SJCRH30 (cell line): ENCODE measurements at regions not wholly inside any gene's neighbourhood (a gene's known extent, or its start where the extent isn't known, plus 50 kb on each side); places are given as distances from the start of the nearest gene placed in this dataset.

Source experiments
- DNase-seq, 2 experiments: peaks; one replicate each; pipeline ENCODE4 v3.0.0-alpha.2; 2015 to 2020
- H3K27ac ChIP-seq: fragments of 250-450 bp; sonication (Bioruptor Pico); 2 replicates; pipeline ENCODE4 v1.5.1; 2020; ENCODE audit warnings: mild to moderate bottlenecking, moderate library complexity
- H3K27me3 ChIP-seq: fragments of 250-450 bp; sonication (Bioruptor Pico); 2 replicates; pipeline ENCODE4 v1.5.1; 2020; ENCODE audit warnings: mild to moderate bottlenecking, moderate library complexity
- H3K36me3 ChIP-seq: fragments of 250-450 bp; sonication (Bioruptor Pico); 2 replicates; pipeline ENCODE4 v1.5.1; 2020; ENCODE audit warnings: mild to moderate bottlenecking, moderate library complexity
- H3K4me1 ChIP-seq: fragments of 250-450 bp; sonication (Bioruptor Pico); 2 replicates; pipeline ENCODE4 v1.5.1; 2020; ENCODE audit warnings: mild to moderate bottlenecking, moderate library complexity
- H3K4me3 ChIP-seq: fragments of 250-450 bp; sonication (Bioruptor Pico); 2 replicates; pipeline ENCODE4 v1.5.1; 2020; ENCODE audit warnings: mild to moderate bottlenecking, moderate library complexity
- H3K9me3 ChIP-seq: fragments of 250-450 bp; sonication (Bioruptor Pico); replicated peaks from 2 replicates; pipeline ENCODE4 v1.5.1; 2020; ENCODE audit warnings: mild to moderate bottlenecking, moderate library complexity

- no peak for DNase-seq
- H3K4me1 ChIP-seq: no peaks in the 10 kb centered on the region
These were observed 260.9 kb downstream of the KIF4B start for GRCh38 chr5:155274484-155274883.

DNA sequence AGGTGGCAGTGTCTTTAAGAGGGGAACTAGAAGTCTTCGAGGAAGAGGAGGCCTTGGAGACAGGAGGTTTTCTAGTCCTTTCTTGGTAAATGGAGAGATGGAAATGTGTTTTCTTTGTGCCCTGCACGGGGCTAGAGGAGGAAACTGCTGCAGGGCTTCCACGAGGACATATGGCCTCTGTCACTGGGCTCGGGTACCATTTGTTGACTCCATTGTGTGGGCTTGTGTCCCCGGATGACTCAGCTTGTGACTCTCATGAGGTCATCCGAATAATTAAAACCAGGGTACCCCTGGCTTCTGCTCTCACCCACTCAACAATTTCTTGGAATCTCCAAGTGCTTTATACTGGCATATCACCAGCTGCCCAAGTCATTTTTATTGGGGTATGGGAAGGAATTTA lies 261.7 kb downstream of the KIF4B start:
- DNase-seq: no peak
- Histone ChIP-seq H3K4me1 (no peaks in the 10 kb centered on the region), H3K36me3 (no peaks in the 10 kb centered on the region), H3K9me3 (no peaks in the 10 kb centered on the region), H3K27me3 (no peaks in the 10 kb centered on the region; the same call in 1 of the 2 replicates), H3K4me3 (no peak overlapping the region), H3K27ac (no peak overlapping the region)

More at GRCh38 chr5:155274484-155274883, 260.9 kb downstream of the KIF4B start:
- H3K9me3 ChIP-seq: no peaks in the 10 kb centered on the region
- H3K4me3 ChIP-seq: no peak overlapping the region
- no peaks in the 10 kb centered on the region for H3K36me3 ChIP-seq
- H3K27ac ChIP-seq: no peak overlapping the region
- H3K27me3 ChIP-seq: no peaks in the 10 kb centered on the region

DNA sequence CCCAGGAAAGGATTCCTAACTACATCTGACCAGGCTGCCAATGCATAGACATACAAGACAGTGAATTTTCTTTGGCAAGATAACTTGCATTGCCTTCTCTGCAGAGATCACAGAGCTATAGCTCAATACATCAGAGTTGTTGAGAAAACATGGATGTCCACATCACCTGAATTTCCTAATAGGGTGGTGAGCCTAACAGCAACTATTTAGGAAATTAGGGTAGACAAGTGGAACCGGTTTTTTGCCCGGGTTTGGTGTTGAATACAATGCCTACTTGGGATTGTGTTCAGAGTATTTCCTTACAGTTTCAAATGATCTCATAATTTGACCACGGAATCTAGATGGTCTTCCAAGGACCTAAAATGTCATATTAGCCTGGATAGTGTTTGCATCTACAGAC lies 262.7 kb downstream of the KIF4B start:
- Histone ChIP-seq H3K4me1 (no peaks in the 10 kb centered on the region), H3K9me3 (no peaks in the 10 kb centered on the region), H3K36me3 (no peaks in the 10 kb centered on the region), H3K27me3 (no peaks in the 10 kb centered on the region; the same call in 1 of the 2 replicates), H3K27ac (no peak overlapping the region), H3K4me3 (no peak overlapping the region)
- DNase-seq: no peak

DNA sequence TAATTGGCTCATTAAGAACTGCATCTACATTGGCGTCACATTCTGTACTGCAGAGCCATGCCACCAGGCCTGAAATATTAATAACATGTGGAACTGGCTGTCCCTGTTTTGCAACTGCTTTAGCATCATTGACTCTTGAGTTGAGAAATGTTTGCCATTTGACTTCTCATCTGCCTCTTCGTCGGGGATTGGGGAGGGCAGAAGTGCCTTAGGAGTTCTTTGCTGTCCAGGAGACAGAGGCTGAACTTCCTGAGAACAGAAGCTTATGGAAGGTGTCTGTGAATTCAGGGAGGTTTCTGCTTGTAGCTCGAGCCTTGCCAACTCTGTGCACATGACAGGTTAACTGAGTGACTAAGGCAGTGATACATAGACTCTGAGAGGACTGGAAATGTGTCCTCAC lies 265.0 kb downstream of the KIF4B start:
- no peak for DNase-seq
- Histone ChIP-seq H3K4me1 (no peaks in the 10 kb centered on the region), H3K4me3 (no peak overlapping the region), H3K27me3 (no peaks in the 10 kb centered on the region; the same call in 1 of the 2 replicates), H3K9me3 (no peaks in the 10 kb centered on the region), H3K27ac (no peak overlapping the region), H3K36me3 (no peaks in the 10 kb centered on the region)

- no peaks in the 10 kb centered on the region; the same call in 1 of the 2 replicates for H3K27me3 ChIP-seq
- H3K4me3 ChIP-seq: no peak overlapping the region
- no peak for DNase-seq
- no peaks in the 10 kb centered on the region for H3K9me3 ChIP-seq
- H3K36me3 ChIP-seq: no peaks in the 10 kb centered on the region
- H3K4me1 ChIP-seq: no peaks in the 10 kb centered on the region
- no peak overlapping the region for H3K27ac ChIP-seq
These were observed 269.1 kb downstream of the KIF4B start for GRCh38 chr5:155282503-155283107.

GRCh38 chr5:155285706-155286105 lies 272.2 kb downstream of the KIF4B start:
- no peak for DNase-seq
- no peaks in the 10 kb centered on the region for H3K4me1 ChIP-seq
- H3K9me3 ChIP-seq: no peaks in the 10 kb centered on the region
- H3K27me3 ChIP-seq: no peaks in the 10 kb centered on the region
- H3K27ac ChIP-seq: no peak overlapping the region
- no peak overlapping the region for H3K4me3 ChIP-seq
- H3K36me3 ChIP-seq: no peaks in the 10 kb centered on the region

DNA sequence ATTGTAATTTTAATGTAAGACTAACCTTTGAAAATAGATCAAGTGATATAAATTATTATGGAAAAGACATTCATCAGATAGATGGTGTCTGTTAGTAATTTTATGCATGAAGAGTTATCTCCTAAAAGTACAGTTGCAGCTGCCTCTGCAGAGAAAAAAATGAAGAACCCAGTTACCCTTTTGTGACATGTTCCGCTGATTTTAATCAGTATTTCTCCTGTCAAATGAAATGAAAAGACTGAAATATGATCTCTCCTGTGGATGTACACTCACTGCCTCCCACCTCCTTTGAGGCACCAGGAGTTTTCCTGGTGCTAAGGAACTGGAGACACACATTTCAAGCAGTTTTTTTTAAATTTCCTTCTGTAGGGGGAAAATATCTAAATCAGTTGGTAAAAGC lies 277.4 kb downstream of the KIF4B start:
- no peaks in the 10 kb centered on the region for H3K4me1 ChIP-seq
- H3K27me3 ChIP-seq: no peaks in the 10 kb centered on the region
- H3K4me3 ChIP-seq: no peak overlapping the region
- H3K27ac ChIP-seq: no peak overlapping the region
- H3K36me3 ChIP-seq: no peaks in the 10 kb centered on the region
- no peak for DNase-seq
- H3K9me3 ChIP-seq: no peaks in the 10 kb centered on the region

- Histone ChIP-seq H3K9me3 (no peaks in the 10 kb centered on the region), H3K27ac (no peak overlapping the region), H3K36me3 (no peaks in the 10 kb centered on the region), H3K27me3 (no peaks in the 10 kb centered on the region), H3K4me3 (no peak overlapping the region), H3K4me1 (no peaks in the 10 kb centered on the region)
- no peak for DNase-seq
These were observed 280.1 kb downstream of the KIF4B start for GRCh38 chr5:155293605-155294178.

DNA sequence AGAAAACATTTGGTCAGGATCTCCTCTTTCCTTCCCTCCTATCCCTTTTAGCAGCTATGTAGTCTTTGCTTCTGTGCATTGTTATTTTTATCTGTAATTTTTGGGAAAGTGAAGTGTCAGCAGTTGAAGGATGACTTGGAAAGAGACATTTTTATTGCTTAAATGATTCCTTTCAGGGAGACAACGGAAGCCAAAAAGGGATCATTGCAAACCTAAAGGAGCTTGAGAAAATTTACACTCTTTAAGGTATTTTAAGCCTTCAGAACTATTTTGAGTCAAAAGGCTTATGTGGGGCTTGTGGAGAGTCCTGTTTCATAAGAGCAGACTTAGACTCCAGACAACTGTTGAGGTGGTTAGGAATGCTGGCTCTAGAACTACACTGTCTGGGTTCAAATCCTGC lies 281.6 kb downstream of the KIF4B start:
- Histone ChIP-seq H3K36me3 (no peaks in the 10 kb centered on the region), H3K27ac (no peak overlapping the region), H3K4me3 (no peak overlapping the region), H3K9me3 (no peaks in the 10 kb centered on the region), H3K27me3 (no peaks in the 10 kb centered on the region), H3K4me1 (no peaks in the 10 kb centered on the region)
- DNase-seq: no peak

GRCh38 chr5:155299386-155300005 lies 285.9 kb downstream of the KIF4B start:
- H3K4me3 ChIP-seq: no peak overlapping the region
- no peak for DNase-seq

DNA sequence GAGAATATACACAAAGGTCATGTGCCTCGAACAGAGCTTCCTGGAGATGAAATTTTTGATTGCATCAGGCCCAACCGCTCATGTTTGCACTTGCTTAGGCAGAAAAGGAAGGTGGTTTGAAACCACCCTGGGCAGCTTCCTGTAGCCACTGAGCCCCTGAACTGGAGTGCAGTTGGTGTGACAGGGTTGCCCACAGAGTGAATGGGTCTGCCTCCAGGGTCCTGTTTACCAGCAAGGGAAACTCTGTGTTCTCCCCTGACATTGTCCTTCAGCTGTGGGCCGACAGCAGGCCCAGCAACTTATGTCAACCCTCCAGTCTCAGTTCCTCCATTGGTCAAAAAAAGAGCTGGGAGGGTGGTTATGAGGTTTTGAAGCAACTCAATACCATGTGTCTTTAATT lies 289.6 kb downstream of the KIF4B start:
- Histone ChIP-seq H3K27ac (no peak overlapping the region), H3K4me3 (no peak overlapping the region), H3K36me3 (no peaks in the 10 kb centered on the region), H3K4me1 (no peaks in the 10 kb centered on the region), H3K9me3 (no peaks in the 10 kb centered on the region), H3K27me3 (0 out of 2 replicates have a peak, but pooled peaks cover 2% of the 10 kb centered on the region)
- no peak for DNase-seq

More at GRCh38 chr5:155299386-155300005, 285.9 kb downstream of the KIF4B start:
- Histone ChIP-seq H3K27ac (no peak overlapping the region), H3K27me3 (no peaks in the 10 kb centered on the region), H3K36me3 (no peaks in the 10 kb centered on the region), H3K4me1 (no peaks in the 10 kb centered on the region), H3K9me3 (no peaks in the 10 kb centered on the region)

DNA sequence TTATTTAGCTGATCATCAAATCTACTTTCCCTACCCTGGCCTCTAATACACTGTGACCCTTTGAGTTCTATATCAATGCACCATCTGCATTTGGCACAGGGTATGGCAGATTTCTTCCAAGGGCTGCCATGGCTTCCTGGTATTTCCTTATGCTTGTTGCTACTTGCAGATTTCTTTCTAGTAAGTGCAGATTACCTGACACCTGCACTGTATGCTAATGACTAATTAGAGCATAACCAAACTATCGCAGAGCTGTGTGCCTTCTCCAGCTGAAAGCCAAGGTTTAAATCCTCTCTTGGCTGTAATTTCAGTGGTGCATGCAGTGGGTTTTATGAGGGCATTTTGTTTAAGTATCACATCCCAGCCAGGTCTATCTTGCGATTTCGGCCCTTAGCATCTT lies 293.7 kb downstream of the KIF4B start:
- 0 out of 2 replicates have a peak, but pooled peaks cover 2% of the 10 kb centered on the region for H3K27me3 ChIP-seq
- DNase-seq: no peak
- no peaks in the 10 kb centered on the region for H3K4me1 ChIP-seq
- no peaks in the 10 kb centered on the region for H3K9me3 ChIP-seq
- no peaks in the 10 kb centered on the region for H3K36me3 ChIP-seq
- no peak overlapping the region for H3K4me3 ChIP-seq
- no peak overlapping the region for H3K27ac ChIP-seq

DNA sequence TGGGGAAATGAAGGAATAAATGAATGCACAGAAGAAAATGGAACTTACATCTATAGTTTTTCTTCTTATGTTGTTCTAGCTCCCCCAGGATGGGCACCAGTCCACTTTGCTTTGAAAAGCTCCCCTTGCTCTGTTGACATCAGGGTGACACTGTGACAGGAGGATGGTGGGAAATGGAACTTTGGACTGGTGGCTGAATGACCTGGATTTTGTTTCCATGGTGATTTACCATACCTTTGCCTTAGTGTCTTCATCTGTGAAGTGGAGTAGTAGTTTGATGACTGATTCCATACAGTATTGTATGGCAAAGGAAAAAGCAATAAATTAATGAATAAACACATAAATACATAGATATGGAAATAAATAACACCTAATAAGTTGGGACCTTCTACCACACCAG lies 294.7 kb downstream of the KIF4B start:
- DNase-seq: no peak
- Histone ChIP-seq H3K36me3 (no peaks in the 10 kb centered on the region), H3K27ac (no peak overlapping the region), H3K4me3 (no peak overlapping the region), H3K4me1 (no peaks in the 10 kb centered on the region), H3K27me3 (0 out of 2 replicates have a peak, but pooled peaks cover 2% of the 10 kb centered on the region), H3K9me3 (no peaks in the 10 kb centered on the region)

DNA sequence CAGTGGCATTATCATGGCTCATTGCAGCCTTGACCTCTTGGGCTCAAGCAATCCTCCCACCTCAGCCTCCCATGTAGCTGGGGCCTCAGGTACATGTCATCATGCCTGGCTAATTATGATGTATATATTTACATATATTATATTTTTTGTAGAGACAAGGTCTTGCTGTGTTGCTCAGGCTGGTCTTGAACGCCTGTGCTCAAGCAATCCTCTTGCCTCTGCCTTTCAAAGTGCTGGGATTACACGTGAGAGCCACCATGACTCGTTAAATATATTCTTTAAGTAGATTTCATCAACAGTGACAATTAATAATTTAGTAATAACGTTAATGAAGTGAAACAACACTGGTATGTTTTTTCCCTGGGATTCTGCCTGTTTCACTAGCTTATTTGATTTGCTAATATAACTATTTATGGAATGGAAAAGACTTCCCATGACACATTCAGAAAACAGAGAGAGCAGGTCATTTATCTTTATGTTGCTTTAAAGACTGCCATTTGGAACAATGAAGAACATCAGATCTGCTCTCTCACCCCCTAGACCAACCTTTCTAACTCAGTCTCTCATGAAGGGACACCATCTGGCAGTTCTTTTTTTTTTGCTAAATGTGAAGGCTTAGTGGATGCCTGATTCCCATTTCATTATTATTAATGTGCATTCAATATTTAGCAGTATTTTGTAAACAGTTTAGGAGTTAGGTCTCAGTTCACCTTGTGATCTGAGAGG lies 295.6 kb downstream of the KIF4B start:
- Histone ChIP-seq H3K27me3 (0 out of 2 replicates have a peak, but pooled peaks cover 2% of the 10 kb centered on the region), H3K27ac (no peak overlapping the region), H3K4me1 (no peaks in the 10 kb centered on the region), H3K9me3 (no peaks in the 10 kb centered on the region), H3K36me3 (no peaks in the 10 kb centered on the region), H3K4me3 (no peak overlapping the region)
- DNase-seq: no peak

DNA sequence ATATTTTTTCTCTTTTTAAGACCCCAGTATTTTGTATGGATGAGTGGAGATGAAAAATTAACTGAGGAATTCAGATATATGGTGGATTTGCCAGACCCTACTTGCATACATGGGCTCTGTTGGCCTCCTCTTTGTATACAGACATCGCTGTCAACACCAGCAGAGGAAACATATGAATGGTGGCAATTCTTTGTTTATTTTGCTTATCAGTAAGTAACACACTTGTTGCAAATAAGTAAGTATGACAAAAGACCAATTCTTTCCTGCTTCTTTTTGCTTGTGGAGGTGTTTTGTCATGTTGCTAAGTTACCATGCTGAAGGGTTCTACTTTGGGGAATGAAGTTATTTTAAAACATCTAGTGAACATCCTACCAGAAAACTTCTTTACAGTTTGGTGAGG lies 298.2 kb downstream of the KIF4B start:
- Histone ChIP-seq H3K4me1 (no peaks in the 10 kb centered on the region), H3K9me3 (no peaks in the 10 kb centered on the region), H3K36me3 (no peaks in the 10 kb centered on the region), H3K4me3 (no peak overlapping the region), H3K27ac (no peak overlapping the region), H3K27me3 (0 out of 2 replicates have a peak, but pooled peaks cover 2% of the 10 kb centered on the region)
- DNase-seq: no peak
